Ascending aorta (tissue), 2 donors: ENCODE measurements at regions not wholly inside any gene's neighbourhood (a gene's known extent, or its start where the extent isn't known, plus 50 kb on each side); places are given as distances from the start of the nearest gene placed in this dataset.
"Not testable (repeated sequence)": the region's sequence is repeated elsewhere in the genome, so short reads cannot be mapped to it uniquely, and the experiment has no call there.

Source experiments
- DNase-seq, 2 donors: peaks; one replicate each; pipeline ENCODE4 v3.0.0-alpha.2; 2019; ENCODE audit warnings: low spot score in 2 of 2
- H3K27ac ChIP-seq, 2 donors: fragments of 200-600 bp; sonication (generic); one replicate each; pipeline ENCODE4 v1.5.1; 2016 to 2017; ENCODE audit warnings: mild to moderate bottlenecking in 1 of 2
- H3K27me3 ChIP-seq: fragments of 200-600 bp; sonication (generic); one replicate; pipeline ENCODE4 v1.5.1; 2017
- H3K36me3 ChIP-seq, 2 donors: fragments of 200-600 bp; sonication (generic); one replicate each; pipeline ENCODE4 v1.5.1; 2016
- H3K4me1 ChIP-seq, 2 donors: fragments of 200-600 bp; sonication (generic); one replicate each; pipeline ENCODE4 v1.5.1; 2016 to 2017; ENCODE audit warnings: mild to moderate bottlenecking in 1 of 2
- H3K4me3 ChIP-seq, 2 donors: fragments of 200-600 bp; sonication (generic); one replicate each; pipeline ENCODE4 v1.5.1; 2016 to 2017; ENCODE audit warnings: mild to moderate bottlenecking in 1 of 2
- H3K9me3 ChIP-seq, 2 donors: fragments of 200-600 bp; sonication (generic); one replicate each; pipeline ENCODE4 v1.5.1; 2016
- intact Hi-C: fragments of 100-400 bp; cut with DNase I; formaldehyde crosslinking; loops from one replicate; pipeline ENCODE4 v1.15.1; 2023
- TF ChIP-seq, protein P1 (sequence below), 3 experiments: fragments of 200-600 bp in 2 of 3; fragments of 450-650 bp in 1 of 3; sonication (generic) in 2 of 3; IDR thresholded peaks; one replicate each; pipeline ENCODE4 v1.5.1; 2016 to 2019; ENCODE audit warnings: antibody characterized with exemption in 3 of 3, mild to moderate bottlenecking in 1 of 3, moderate library complexity in 1 of 3

DNA sequence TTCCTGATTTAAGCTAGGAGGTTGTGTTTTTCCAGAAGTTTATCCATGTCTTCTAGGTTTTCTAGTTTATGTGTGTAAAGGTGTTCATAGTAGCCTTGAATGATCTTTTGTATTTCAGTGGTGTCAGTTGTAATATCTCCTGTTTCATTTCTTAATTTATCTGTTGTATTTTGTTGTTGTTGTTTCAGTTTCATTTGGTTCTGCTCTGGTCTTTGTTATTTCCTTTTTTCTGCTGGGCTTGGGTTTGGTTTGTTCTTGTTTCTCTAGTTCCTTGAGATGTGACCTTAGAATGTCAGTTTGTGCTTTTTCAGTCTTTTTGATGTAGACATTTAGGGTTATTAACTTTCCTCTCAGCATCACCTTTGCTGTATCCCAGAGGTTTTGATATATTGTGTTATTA lies 62.8 kb downstream of the SCP2D1 start:
- H3K9me3 ChIP-seq, H3K27ac ChIP-seq, DNase-seq, H3K4me3 ChIP-seq, H3K4me1 ChIP-seq, H3K27me3 ChIP-seq, H3K36me3 ChIP-seq, intact Hi-C loops: not testable (repeated sequence)

DNA sequence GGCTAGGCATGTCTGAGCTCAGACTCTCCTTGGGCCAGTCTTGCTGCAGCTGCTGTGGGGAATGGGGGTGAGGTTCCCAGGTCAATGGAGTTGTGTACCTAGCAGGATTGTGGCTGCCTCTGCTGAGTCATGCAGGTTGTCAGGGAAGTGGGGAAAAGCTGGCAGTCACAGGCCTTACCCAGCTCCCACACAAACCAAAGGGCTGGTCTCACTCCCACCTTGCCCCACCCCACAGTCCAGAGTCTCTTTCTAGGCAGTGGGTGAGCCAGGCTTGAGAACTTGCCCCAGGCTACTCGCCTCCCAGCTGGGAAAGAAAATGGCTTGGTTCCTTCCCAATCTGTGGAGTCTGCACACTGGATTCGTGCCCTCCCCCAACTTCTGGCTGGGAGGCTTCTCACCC lies 65.7 kb downstream of the SCP2D1 start:
- no peaks in the 10 kb centered on the region for H3K4me1 ChIP-seq
- DNase-seq, result no peak
- H3K36me3 ChIP-seq, result no peaks in the 10 kb centered on the region
- H3K4me3 ChIP-seq, result no peak overlapping the region
- H3K9me3 ChIP-seq, result peaks cover 0 to 3% of the 10 kb centered on the region in 2 donors
- intact Hi-C loops, result no loop called here
- no peak overlapping the region for H3K27ac ChIP-seq
- H3K27me3 ChIP-seq, result no peaks in the 10 kb centered on the region
- TF ChIP-seq, protein P1, sequence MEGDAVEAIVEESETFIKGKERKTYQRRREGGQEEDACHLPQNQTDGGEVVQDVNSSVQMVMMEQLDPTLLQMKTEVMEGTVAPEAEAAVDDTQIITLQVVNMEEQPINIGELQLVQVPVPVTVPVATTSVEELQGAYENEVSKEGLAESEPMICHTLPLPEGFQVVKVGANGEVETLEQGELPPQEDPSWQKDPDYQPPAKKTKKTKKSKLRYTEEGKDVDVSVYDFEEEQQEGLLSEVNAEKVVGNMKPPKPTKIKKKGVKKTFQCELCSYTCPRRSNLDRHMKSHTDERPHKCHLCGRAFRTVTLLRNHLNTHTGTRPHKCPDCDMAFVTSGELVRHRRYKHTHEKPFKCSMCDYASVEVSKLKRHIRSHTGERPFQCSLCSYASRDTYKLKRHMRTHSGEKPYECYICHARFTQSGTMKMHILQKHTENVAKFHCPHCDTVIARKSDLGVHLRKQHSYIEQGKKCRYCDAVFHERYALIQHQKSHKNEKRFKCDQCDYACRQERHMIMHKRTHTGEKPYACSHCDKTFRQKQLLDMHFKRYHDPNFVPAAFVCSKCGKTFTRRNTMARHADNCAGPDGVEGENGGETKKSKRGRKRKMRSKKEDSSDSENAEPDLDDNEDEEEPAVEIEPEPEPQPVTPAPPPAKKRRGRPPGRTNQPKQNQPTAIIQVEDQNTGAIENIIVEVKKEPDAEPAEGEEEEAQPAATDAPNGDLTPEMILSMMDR (IDR thresholded peaks at IDR 0.05), result no peak

DNA sequence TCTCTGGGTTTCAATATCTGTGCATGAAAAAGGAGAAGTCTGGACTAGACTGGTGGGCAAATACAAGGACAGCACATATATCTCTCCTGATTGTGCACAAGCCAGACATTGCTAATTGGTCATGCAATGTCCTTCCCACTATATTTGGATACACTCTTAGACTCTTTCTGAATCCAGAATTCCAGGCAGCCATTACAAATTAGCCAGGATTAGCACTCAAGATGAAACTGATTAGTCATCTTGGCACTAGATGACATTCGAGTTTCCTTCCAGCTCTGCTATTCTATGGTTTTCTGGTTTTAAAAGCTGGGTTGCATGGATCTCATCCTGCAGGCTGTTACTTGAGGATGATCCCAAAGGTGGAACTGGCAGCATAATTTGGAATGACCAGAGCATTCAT lies 73.2 kb downstream of the SCP2D1 start:
- Histone ChIP-seq H3K27ac (no peak overlapping the region), H3K36me3 (no peaks in the 10 kb centered on the region), H3K27me3 (no peaks in the 10 kb centered on the region), H3K9me3 (peaks cover 0 to 4% of the 10 kb centered on the region in 2 donors), H3K4me3 (no peak overlapping the region), H3K4me1 (no peaks in the 10 kb centered on the region)
- TF ChIP-seq, protein P1 (IDR thresholded peaks at IDR 0.05), result no peak
- intact Hi-C loops, result no loop called here
- no peak for DNase-seq

DNA sequence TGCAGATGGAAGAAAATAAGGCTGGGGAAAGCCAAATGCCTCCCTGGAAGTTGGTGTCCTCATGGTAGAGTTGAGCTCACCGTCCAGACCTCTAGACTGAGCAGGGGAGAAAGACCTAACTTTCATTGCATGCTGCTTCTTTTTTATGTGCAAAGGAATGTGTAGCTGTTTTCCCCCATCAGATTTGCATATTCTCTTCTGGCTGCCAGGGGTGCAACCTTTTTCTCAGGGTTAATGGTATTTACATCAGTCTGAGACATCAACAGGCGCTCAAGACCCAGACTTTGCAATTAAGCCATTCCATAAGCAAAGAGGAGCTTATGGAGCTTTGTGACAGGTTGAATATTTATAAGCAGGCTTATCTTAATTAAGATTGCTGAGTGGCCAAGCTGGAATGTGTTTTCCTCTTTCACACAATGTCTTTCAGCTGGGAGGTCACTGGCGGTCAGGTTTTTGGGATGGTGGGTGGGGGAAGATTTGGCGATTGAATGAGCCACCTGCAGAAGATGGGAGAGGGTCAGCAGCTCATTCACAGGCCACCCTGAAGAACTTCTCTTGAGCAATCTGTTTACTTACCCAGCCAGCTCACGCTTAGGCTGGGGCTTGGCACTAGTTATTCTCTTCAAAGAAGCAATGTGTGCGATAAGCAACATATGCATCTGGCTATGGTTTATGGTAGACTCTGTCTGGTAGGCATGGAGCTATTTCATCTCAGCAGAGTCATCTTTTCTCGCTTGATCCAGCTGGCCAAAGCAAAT lies 88.6 kb downstream of the SCP2D1 start:
- no peak for DNase-seq
- no peak overlapping the region for H3K27ac ChIP-seq
- no peak overlapping the region for H3K4me3 ChIP-seq
- intact Hi-C loops, result no loop called here
- H3K4me1 ChIP-seq, result no peaks in the 10 kb centered on the region
- H3K36me3 ChIP-seq, result no peaks in the 10 kb centered on the region
- TF ChIP-seq, protein P1 (IDR thresholded peaks at IDR 0.05), result no peak
- H3K9me3 ChIP-seq, result no peaks in the 10 kb centered on the region
- no peaks in the 10 kb centered on the region for H3K27me3 ChIP-seq

DNA sequence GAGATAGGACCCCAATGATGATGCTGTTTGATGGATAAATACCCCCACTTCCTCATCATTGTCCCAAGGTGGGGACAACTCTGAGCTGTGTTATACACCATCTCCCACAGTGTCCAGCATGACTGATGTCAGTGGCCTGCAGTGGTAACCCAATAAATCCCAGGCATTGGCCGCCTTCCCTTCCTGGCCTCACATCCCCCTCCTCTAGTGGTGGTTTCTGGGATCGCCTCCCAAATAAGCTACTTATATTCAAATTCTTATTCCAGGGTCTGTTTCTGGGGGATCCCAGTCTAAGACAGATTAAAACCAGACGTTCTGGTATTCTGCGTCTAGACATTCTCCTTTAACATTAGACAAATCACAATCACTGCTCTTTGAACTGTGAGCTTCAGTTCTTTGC lies 90.6 kb downstream of the SCP2D1 start:
- no peak overlapping the region for H3K4me3 ChIP-seq
- no peaks in the 10 kb centered on the region for H3K36me3 ChIP-seq
- no peaks in the 10 kb centered on the region for H3K4me1 ChIP-seq
- intact Hi-C loops, result no loop called here
- no peaks in the 10 kb centered on the region for H3K27me3 ChIP-seq
- H3K9me3 ChIP-seq, result no peaks in the 10 kb centered on the region
- TF ChIP-seq, protein P1 (IDR thresholded peaks at IDR 0.05), result no peak
- H3K27ac ChIP-seq, result no peak overlapping the region
- DNase-seq, result no peak

DNA sequence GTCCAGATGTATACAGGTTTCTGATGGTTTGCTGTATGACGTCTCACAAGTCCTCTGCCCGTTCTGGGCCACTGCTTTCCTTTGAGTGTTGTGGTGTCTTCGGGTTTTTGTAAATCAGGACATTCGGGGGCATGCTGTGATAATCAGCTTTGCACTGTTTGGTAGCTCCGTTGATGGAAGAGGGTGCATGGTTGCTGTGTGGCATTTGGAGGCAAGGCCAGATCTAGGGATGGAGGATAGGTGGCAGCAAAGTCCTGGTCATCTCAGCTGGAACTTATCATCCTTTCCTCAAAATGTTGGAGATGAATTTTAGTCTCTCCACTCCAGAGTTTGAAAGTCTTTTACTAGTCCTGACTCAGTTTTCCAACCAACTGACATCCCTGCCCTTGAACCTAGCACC lies 91.0 kb downstream of the SCP2D1 start:
- Histone ChIP-seq H3K9me3 (no peaks in the 10 kb centered on the region), H3K36me3 (no peaks in the 10 kb centered on the region), H3K27me3 (no peaks in the 10 kb centered on the region), H3K4me3 (no peak overlapping the region), H3K4me1 (no peaks in the 10 kb centered on the region), H3K27ac (no peak overlapping the region)
- TF ChIP-seq, protein P1 (IDR thresholded peaks at IDR 0.05), result peak in 2 of 3 experiments; percentile 21 to 35
- no peak for DNase-seq
- intact Hi-C loops, result no loop called here
